ENCODE measurements at regions not wholly inside any gene's neighbourhood (a gene's known extent, or its start where the extent isn't known, plus 50 kb on each side); places are given as distances from the start of the nearest gene placed in this dataset.

- TF ChIP-seq, protein P1, sequence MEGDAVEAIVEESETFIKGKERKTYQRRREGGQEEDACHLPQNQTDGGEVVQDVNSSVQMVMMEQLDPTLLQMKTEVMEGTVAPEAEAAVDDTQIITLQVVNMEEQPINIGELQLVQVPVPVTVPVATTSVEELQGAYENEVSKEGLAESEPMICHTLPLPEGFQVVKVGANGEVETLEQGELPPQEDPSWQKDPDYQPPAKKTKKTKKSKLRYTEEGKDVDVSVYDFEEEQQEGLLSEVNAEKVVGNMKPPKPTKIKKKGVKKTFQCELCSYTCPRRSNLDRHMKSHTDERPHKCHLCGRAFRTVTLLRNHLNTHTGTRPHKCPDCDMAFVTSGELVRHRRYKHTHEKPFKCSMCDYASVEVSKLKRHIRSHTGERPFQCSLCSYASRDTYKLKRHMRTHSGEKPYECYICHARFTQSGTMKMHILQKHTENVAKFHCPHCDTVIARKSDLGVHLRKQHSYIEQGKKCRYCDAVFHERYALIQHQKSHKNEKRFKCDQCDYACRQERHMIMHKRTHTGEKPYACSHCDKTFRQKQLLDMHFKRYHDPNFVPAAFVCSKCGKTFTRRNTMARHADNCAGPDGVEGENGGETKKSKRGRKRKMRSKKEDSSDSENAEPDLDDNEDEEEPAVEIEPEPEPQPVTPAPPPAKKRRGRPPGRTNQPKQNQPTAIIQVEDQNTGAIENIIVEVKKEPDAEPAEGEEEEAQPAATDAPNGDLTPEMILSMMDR (conservative IDR thresholded peaks at IDR 0.05; ENCODE audit: low read depth, low read length): no peak
- TF ChIP-seq EZH2 (IDR thresholded peaks at IDR 0.05; ENCODE audit: borderline replicate concordance, low read depth, low read length, poor library complexity, severe bottlenecking): no peak
Measured at GRCh38 chr2:128573531-128573930, 254.9 kb upstream of the HS6ST1 start.

Data from A673 (cell line).